ENCODE measurements at regions not wholly inside any gene's neighbourhood (a gene's known extent, or its start where the extent isn't known, plus 50 kb on each side); places are given as distances from the start of the nearest gene placed in this dataset.
"Not testable (repeated sequence)": the region's sequence is repeated elsewhere in the genome, so short reads cannot be mapped to it uniquely, and the experiment has no call there.

DNA sequence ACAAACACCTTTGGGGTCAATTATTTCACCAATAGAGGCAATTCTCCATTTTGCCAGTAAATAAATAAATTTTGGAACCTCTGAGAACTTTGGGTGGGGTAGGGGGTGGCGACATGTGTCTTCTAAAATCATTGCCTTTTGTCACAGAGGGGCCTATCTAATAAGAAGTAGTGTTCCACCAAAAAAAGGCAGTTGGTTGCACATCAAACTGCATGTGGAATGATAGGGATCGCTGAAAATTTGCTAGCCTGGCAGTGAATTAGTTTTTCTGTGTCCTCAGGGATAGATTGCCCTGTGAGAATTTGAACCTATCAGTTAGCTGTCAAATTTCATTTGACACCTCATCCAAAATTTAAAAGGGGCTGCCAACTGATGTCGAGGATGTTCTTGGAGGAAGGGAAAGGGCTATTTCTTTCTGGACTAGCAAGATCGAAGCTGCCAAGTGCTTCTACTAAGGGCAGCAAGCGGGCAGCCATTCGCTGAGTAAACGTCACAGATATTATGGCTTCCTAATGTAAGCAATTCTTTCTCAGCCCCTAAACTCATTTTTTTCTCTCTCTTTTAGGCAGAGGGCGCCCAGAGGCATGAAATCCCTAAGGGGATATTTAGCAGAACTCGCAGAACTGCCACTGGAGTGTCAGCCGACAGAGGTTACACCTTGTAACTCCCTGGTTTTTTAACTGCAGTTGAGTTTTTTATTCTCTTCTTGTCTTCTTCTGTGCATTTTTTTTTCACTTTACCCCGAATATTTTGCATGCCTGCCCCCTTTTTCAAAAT lies 2208.1 kb upstream of the WWC1 start:
- no peak for DNase-seq (ENCODE audit: low spot score)

- DNase-seq (ENCODE audit: low spot score): no peak
Observed at GRCh38 chr5:166086568-166086967, 2204.9 kb upstream of the WWC1 start.

GRCh38 chr5:166088389-166089039 lies 2202.9 kb upstream of the WWC1 start:
- DNase-seq (ENCODE audit: low spot score): no peak

DNA sequence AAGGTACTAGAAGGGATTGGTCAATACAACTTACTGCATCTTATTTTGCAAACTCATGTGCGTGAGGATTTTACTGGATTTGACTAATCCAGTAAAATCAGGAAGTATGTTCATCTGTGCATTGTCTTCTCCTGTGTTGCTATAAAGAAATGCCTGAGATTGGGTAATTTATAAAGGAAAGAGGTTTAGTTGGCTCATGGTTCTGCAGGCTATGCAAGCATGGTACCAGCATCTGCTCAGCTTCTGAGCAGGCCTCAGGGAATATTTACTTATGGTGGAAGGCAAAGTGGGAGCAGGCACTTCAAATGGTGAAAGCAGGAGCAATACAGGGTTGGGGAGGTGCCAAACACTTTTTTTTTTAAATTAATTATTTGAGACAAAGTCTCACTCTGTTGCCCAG lies 2199.5 kb upstream of the WWC1 start:
- DNase-seq (ENCODE audit: low spot score): no peak

GRCh38 chr5:166093312-166093711 lies 2198.1 kb upstream of the WWC1 start:
- DNase-seq (ENCODE audit: low spot score): no peak

DNA sequence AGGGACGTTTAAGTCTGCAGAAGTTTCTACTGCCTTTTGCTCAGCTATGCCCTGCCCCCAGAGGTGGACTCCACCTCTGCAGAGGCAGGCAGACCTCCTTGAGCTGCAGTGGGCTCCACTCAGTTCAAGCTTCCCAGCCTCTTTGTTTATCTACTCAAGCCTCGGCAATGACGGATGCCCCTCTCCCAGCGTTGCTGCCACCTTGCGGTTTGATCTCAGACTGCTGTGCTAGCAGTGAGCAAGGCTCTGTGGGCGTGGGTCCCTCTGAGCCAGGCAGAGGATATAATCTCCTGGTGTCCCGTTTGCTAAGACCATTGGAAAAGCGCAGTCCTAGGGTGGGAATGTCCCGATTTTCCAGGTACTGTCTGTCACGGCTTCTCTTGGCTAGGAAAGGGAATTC lies 2188.5 kb upstream of the WWC1 start:
- DNase-seq (ENCODE audit: low spot score): no peak

- no peak for DNase-seq (ENCODE audit: low spot score)
Observed at GRCh38 chr5:166111021-166111420, 2180.4 kb upstream of the WWC1 start.

- no peak for DNase-seq (ENCODE audit: low spot score)
Observed at GRCh38 chr5:166117072-166118066, 2174.1 kb upstream of the WWC1 start.

GRCh38 chr5:166119506-166119905 lies 2171.9 kb upstream of the WWC1 start:
- no peak for DNase-seq (ENCODE audit: low spot score)

GRCh38 chr5:166123717-166124116 lies 2167.7 kb upstream of the WWC1 start:
- DNase-seq (ENCODE audit: low spot score): no peak

DNA sequence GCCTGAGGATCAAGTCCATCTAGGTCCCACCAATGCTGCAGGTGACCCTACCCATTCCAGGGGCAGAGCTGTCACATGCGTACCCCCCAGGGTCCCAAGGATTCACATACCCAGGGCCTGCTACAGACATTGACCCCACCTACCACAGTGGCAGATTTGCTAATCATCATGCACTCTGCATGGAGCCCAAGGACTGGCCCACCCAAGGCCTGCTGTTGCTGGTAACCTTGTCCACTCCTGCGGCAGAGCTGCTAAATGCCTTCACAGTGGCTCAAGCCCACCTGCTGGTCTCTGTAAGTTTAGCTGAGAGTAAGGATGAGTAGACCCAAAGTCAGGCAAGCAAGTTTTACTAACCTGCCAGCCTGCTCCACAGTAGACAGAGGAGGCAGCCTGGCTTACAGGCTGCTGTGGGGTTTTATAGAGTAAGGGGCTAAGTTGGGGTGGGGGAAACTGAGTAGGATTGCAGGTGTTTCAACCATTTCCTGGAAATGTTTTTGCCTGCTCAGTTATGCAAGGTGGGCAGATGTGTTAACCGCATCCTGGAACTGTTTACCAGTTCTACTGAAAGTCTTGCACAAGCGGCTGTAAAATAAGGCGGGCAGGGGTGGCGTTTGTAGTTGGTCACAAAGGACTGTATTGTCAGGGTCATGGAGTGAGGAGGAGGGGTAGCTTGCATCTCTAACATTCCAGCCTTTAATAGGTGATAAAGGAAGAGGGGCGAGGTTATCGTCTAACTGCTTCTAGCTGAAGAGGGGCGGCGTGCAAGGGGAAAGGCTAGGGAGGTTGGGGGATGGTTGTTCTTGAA lies 2163.5 kb upstream of the WWC1 start:
- no peak for DNase-seq (ENCODE audit: low spot score)

- DNase-seq (ENCODE audit: low spot score): not testable (repeated sequence)
Observed at GRCh38 chr5:166145107-166145506, 2146.3 kb upstream of the WWC1 start.

DNA sequence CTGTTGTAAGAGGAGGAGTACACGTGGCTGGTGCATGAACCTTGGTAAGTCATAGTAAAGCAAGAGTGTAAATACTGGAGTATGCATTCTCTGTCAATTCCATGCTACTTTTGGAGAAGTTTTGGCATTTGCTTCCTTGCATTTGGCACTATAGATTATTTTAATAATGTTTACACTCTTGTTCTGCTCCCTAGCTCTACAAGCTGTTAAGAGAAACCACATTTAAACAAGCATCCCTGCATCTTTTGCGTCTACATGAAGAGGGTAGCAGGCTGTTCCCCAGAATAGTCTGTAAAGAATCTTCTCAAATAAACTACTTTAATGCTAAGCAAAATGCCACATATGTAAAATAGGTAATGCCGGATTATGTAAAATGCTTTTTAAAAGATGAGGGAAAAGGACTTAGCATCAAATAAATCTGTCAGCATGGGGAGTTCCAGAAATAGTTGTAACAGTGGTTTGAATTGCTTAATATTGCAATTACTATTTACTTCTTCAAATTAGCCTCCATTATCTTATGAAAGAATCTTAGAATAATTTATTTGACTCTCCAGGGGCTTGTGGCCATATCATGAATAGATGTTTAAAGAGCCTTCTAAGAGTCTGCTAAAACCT lies 2127.3 kb upstream of the WWC1 start:
- DNase-seq (ENCODE audit: low spot score): no peak

GRCh38 chr5:166165596-166165995 lies 2125.8 kb upstream of the WWC1 start:
- DNase-seq (ENCODE audit: low spot score): no peak

GRCh38 chr5:166166071-166166470 lies 2125.4 kb upstream of the WWC1 start:
- DNase-seq (ENCODE audit: low spot score): no peak

DNA sequence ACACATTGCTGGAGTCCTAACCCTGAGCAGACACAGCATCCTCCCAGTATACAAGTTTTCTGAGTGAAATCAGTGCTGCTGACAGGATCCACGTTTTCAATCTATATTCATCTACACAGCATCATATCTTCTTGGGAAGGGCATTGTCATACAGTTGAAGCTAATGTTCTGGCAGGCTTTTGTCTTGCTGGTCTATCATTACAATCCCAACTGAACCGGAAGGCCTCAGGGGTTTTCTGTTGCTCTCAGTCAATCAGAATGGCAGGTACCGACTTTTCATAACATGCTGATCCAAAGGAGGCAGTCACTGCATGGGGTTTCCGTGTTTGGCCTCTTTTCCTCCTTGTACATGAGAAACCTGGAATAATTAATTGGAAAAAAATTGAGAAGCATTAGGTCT lies 2118.8 kb upstream of the WWC1 start:
- no peak for DNase-seq (ENCODE audit: low spot score)

DNA sequence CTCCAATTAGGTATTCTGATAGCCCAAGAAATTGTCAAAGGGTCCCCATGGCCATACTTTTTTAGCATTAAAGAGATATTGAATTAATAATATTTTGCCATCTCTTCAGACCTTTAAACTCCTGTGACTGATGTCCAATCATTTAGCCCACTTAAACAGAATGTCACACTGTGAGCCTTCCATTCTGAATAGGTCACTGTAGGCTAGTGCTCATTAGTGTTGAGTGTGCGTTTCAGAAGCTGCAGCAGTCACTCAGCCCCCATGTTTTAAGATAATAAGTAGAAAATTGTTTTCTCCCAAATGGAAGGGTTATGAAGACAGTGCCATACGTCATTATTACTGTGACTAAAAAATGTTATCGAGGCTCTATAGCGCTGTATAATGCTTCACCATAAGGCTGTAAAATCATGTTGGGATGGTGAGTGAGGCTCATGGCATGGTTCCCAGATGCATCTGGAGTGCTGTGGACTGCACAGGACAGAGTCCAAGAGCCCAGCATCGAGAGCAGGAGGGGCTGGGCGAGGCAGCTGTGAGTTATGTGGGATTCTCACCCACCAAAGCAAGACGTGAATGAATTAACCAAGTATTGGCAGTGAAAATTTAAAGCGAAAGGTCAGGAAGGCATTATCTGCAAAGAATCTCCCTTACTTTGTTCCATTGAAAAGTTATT lies 2112.9 kb upstream of the WWC1 start:
- DNase-seq (ENCODE audit: low spot score): no peak

DNA sequence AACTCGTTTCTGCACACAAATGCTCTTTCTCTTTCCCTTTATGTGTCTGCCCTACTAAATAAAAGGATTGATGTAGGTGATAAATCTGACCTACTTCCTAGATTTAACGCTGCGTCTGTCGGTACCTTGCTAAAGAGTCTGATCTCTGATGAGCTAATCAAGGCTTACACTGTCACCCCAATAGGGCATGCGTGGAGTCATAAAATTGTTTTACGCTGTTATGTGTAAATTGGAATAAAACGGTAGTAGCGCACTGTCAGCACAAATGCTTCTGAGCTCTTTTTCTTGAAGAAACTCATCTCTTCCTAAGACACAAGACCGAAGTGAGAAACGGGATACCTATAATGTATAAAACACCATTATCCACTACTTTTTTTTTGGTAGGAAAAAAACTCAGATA lies 2106.3 kb upstream of the WWC1 start:
- DNase-seq (ENCODE audit: low spot score): no peak

DNA sequence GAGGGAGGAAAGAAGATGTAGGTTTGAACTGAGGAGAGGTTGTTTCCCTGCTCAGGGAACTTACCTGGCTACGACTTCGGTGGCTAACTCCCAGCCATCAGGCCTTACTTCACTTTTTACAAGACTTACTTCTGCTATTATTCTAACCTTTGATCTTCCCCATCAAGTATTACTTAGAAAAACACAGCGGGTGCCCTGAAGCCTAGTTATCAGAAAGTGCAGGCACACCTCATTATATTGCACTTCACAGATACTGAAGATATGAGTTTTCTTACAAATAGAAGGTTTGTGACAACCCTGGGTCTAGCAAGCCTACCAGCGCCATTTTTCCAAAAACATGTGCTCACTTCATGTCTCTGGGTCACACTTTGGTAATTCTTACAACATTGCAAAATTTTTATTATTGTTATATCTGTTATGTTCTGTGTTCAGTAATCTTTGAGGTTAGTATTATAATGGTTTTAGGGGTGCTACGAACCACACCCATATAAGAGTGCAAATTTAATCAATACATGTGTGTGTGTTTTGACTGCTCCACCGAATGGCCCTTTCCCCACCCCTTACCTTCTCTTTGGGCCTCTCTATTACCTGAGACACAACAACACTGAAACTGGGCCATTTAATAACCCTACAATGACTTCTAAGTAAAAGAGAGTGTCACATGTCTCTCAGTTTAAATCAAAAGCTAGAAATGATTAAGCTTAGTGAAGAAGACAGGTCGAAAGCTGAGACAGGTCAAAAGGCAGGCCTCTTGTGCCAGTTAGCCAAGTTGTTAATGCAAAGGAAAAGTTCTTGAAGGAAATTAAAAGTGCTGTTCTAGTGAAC lies 2102.7 kb upstream of the WWC1 start:
- DNase-seq (ENCODE audit: low spot score): no peak

GRCh38 chr5:166192696-166193095 lies 2098.7 kb upstream of the WWC1 start:
- DNase-seq (ENCODE audit: low spot score): no peak

All from HuH-7.5 (cell line).